ENCODE measurements at regions not wholly inside any gene's neighbourhood (a gene's known extent, or its start where the extent isn't known, plus 50 kb on each side); places are given as distances from the start of the nearest gene placed in this dataset.
"Not testable (repeated sequence)": the region's sequence is repeated elsewhere in the genome, so short reads cannot be mapped to it uniquely, and the experiment has no call there.

GRCh38 chr6:90885611-90886056 lies 298.8 kb upstream of the MAP3K7 start:
- 17% methylated on average over 9 of the region's 10 CpGs for WGBS (ENCODE audit: insufficient coverage)
- peak in 5 of 6 donors; percentile 60 to 89 (median 73) for DNase-seq (ENCODE audit: low read depth in 4 of 6, low spot score in 6 of 6)
- H3K4me3 ChIP-seq (ENCODE audit: low read depth, low read length) = no peak overlapping the region

GRCh38 chr6:90885137-90885536 lies 298.3 kb upstream of the MAP3K7 start:
- not testable (repeated sequence) for H3K4me3 ChIP-seq (ENCODE audit: low read depth, low read length); H3K4me1 ChIP-seq (ENCODE audit: control insufficient read depth, insufficient read depth, low read length); H3K36me3 ChIP-seq (ENCODE audit: control insufficient read depth, insufficient read depth, low read length); H3K27me3 ChIP-seq (ENCODE audit: control insufficient read depth, insufficient read depth, low read length); H3K9me3 ChIP-seq (ENCODE audit: control insufficient read depth, insufficient read depth, low read length)
- H3K27ac ChIP-seq (ENCODE audit: low read depth, low read length) = peak overlapping the region; percentile 75
- peak in 1 of 6 donors; percentile 8 for DNase-seq (ENCODE audit: low read depth in 4 of 6, low spot score in 6 of 6)
- 80% methylated on average over 1 of the region's 4 CpGs for WGBS (ENCODE audit: insufficient coverage)

More at GRCh38 chr6:90885611-90886056, 298.8 kb upstream of the MAP3K7 start:
- H3K9me3 ChIP-seq (ENCODE audit: control insufficient read depth, insufficient read depth, low read length) = no peaks in the 10 kb centered on the region
- peak overlapping the region; percentile 75 for H3K27ac ChIP-seq (ENCODE audit: low read depth, low read length)
- H3K27me3 ChIP-seq (ENCODE audit: control insufficient read depth, insufficient read depth, low read length) = no peaks in the 10 kb centered on the region
- no peaks in the 10 kb centered on the region for H3K36me3 ChIP-seq (ENCODE audit: control insufficient read depth, insufficient read depth, low read length)
- H3K4me1 ChIP-seq (ENCODE audit: control insufficient read depth, insufficient read depth, low read length) = peaks cover 13% of the 10 kb centered on the region

GRCh38 chr6:90877616-90878015 lies 290.7 kb upstream of the MAP3K7 start:
- Histone ChIP-seq H3K36me3 (ENCODE audit: control insufficient read depth, insufficient read depth, low read length) (no peaks in the 10 kb centered on the region), H3K4me3 (ENCODE audit: low read depth, low read length) (no peak overlapping the region), H3K27ac (ENCODE audit: low read depth, low read length) (no peak overlapping the region), H3K4me1 (ENCODE audit: control insufficient read depth, insufficient read depth, low read length) (no peaks in the 10 kb centered on the region), H3K9me3 (ENCODE audit: control insufficient read depth, insufficient read depth, low read length) (no peaks in the 10 kb centered on the region), H3K27me3 (ENCODE audit: control insufficient read depth, insufficient read depth, low read length) (no peaks in the 10 kb centered on the region)
- 36% methylated on average over 2 of the region's 3 CpGs for WGBS (ENCODE audit: insufficient coverage)
- DNase-seq (ENCODE audit: low read depth in 4 of 6, low spot score in 6 of 6) = peak in 4 of 6 donors; percentile 52 to 85 (median 64)

- DNase-seq (ENCODE audit: low read depth in 4 of 6, low spot score in 6 of 6) = no peak
- no peak overlapping the region for H3K4me3 ChIP-seq (ENCODE audit: low read depth, low read length)
- no peak overlapping the region for H3K27ac ChIP-seq (ENCODE audit: low read depth, low read length)
- H3K27me3 ChIP-seq (ENCODE audit: control insufficient read depth, insufficient read depth, low read length) = no peaks in the 10 kb centered on the region
- WGBS (ENCODE audit: insufficient coverage) = no CpG with 5 or more reads among the region's 4 CpGs
- H3K36me3 ChIP-seq (ENCODE audit: control insufficient read depth, insufficient read depth, low read length) = no peaks in the 10 kb centered on the region
- no peaks in the 10 kb centered on the region for H3K4me1 ChIP-seq (ENCODE audit: control insufficient read depth, insufficient read depth, low read length)
- no peaks in the 10 kb centered on the region for H3K9me3 ChIP-seq (ENCODE audit: control insufficient read depth, insufficient read depth, low read length)
Observed at GRCh38 chr6:90874931-90875330, 288.1 kb upstream of the MAP3K7 start.

- WGBS (ENCODE audit: insufficient coverage) = 34% methylated on average over 3 of the region's 8 CpGs
- Histone ChIP-seq H3K36me3 (ENCODE audit: control insufficient read depth, insufficient read depth, low read length) (no peaks in the 10 kb centered on the region), H3K4me1 (ENCODE audit: control insufficient read depth, insufficient read depth, low read length) (no peaks in the 10 kb centered on the region), H3K9me3 (ENCODE audit: control insufficient read depth, insufficient read depth, low read length) (no peaks in the 10 kb centered on the region), H3K27me3 (ENCODE audit: control insufficient read depth, insufficient read depth, low read length) (no peaks in the 10 kb centered on the region), H3K4me3 (ENCODE audit: low read depth, low read length) (no peak overlapping the region), H3K27ac (ENCODE audit: low read depth, low read length) (peak overlapping the region; percentile 22)
- peak in 1 of 6 donors; percentile 64 for DNase-seq (ENCODE audit: low read depth in 4 of 6, low spot score in 6 of 6)
Observed at GRCh38 chr6:90872981-90873380, 286.1 kb upstream of the MAP3K7 start.

GRCh38 chr6:90870561-90870960 lies 283.7 kb upstream of the MAP3K7 start:
- Histone ChIP-seq H3K4me1 (ENCODE audit: control insufficient read depth, insufficient read depth, low read length) (no peaks in the 10 kb centered on the region), H3K27me3 (ENCODE audit: control insufficient read depth, insufficient read depth, low read length) (no peaks in the 10 kb centered on the region), H3K4me3 (ENCODE audit: low read depth, low read length) (no peak overlapping the region), H3K36me3 (ENCODE audit: control insufficient read depth, insufficient read depth, low read length) (no peaks in the 10 kb centered on the region), H3K9me3 (ENCODE audit: control insufficient read depth, insufficient read depth, low read length) (no peaks in the 10 kb centered on the region), H3K27ac (ENCODE audit: low read depth, low read length) (no peak overlapping the region)
- no peak for DNase-seq (ENCODE audit: low read depth in 4 of 6, low spot score in 6 of 6)
- no CpG with 5 or more reads among the region's 1 CpG for WGBS (ENCODE audit: insufficient coverage)

- WGBS (ENCODE audit: insufficient coverage) = no CpG with 5 or more reads among the region's 2 CpGs
- Histone ChIP-seq H3K9me3 (ENCODE audit: control insufficient read depth, insufficient read depth, low read length) (no peaks in the 10 kb centered on the region), H3K4me3 (ENCODE audit: low read depth, low read length) (no peak overlapping the region), H3K27me3 (ENCODE audit: control insufficient read depth, insufficient read depth, low read length) (no peaks in the 10 kb centered on the region), H3K27ac (ENCODE audit: low read depth, low read length) (no peak overlapping the region), H3K4me1 (ENCODE audit: control insufficient read depth, insufficient read depth, low read length) (no peaks in the 10 kb centered on the region), H3K36me3 (ENCODE audit: control insufficient read depth, insufficient read depth, low read length) (no peaks in the 10 kb centered on the region)
- DNase-seq (ENCODE audit: low read depth in 4 of 6, low spot score in 6 of 6) = no peak
Observed at GRCh38 chr6:90868656-90869055, 281.8 kb upstream of the MAP3K7 start.

GRCh38 chr6:90868256-90868655 lies 281.4 kb upstream of the MAP3K7 start:
- WGBS (ENCODE audit: insufficient coverage) = no CpG with 5 or more reads among the region's 1 CpG
- Histone ChIP-seq H3K27ac (ENCODE audit: low read depth, low read length) (no peak overlapping the region), H3K4me3 (ENCODE audit: low read depth, low read length) (no peak overlapping the region), H3K4me1 (ENCODE audit: control insufficient read depth, insufficient read depth, low read length) (no peaks in the 10 kb centered on the region), H3K9me3 (ENCODE audit: control insufficient read depth, insufficient read depth, low read length) (no peaks in the 10 kb centered on the region), H3K36me3 (ENCODE audit: control insufficient read depth, insufficient read depth, low read length) (no peaks in the 10 kb centered on the region), H3K27me3 (ENCODE audit: control insufficient read depth, insufficient read depth, low read length) (no peaks in the 10 kb centered on the region)
- no peak for DNase-seq (ENCODE audit: low read depth in 4 of 6, low spot score in 6 of 6)

- Histone ChIP-seq H3K4me1 (ENCODE audit: control insufficient read depth, insufficient read depth, low read length) (no peaks in the 10 kb centered on the region), H3K27ac (ENCODE audit: low read depth, low read length) (no peak overlapping the region), H3K27me3 (ENCODE audit: control insufficient read depth, insufficient read depth, low read length) (no peaks in the 10 kb centered on the region), H3K36me3 (ENCODE audit: control insufficient read depth, insufficient read depth, low read length) (no peaks in the 10 kb centered on the region), H3K9me3 (ENCODE audit: control insufficient read depth, insufficient read depth, low read length) (no peaks in the 10 kb centered on the region), H3K4me3 (ENCODE audit: low read depth, low read length) (no peak overlapping the region)
- 82% methylated on average over 3 of the region's 3 CpGs for WGBS (ENCODE audit: insufficient coverage)
- no peak for DNase-seq (ENCODE audit: low read depth in 4 of 6, low spot score in 6 of 6)
Observed at GRCh38 chr6:90865513-90865912, 278.6 kb upstream of the MAP3K7 start.

GRCh38 chr6:90863043-90863442 lies 276.2 kb upstream of the MAP3K7 start:
- no peaks in the 10 kb centered on the region for H3K27me3 ChIP-seq (ENCODE audit: control insufficient read depth, insufficient read depth, low read length)
- H3K4me1 ChIP-seq (ENCODE audit: control insufficient read depth, insufficient read depth, low read length) = no peaks in the 10 kb centered on the region
- DNase-seq (ENCODE audit: low read depth in 4 of 6, low spot score in 6 of 6) = no peak
- no peaks in the 10 kb centered on the region for H3K9me3 ChIP-seq (ENCODE audit: control insufficient read depth, insufficient read depth, low read length)
- WGBS (ENCODE audit: insufficient coverage) = no CpG with 5 or more reads among the region's 1 CpG
- no peak overlapping the region for H3K4me3 ChIP-seq (ENCODE audit: low read depth, low read length)
- H3K27ac ChIP-seq (ENCODE audit: low read depth, low read length) = no peak overlapping the region
- no peaks in the 10 kb centered on the region for H3K36me3 ChIP-seq (ENCODE audit: control insufficient read depth, insufficient read depth, low read length)
